MCF 10A (cell line): ENCODE measurements at regions not wholly inside any gene's neighbourhood (a gene's known extent, or its start where the extent isn't known, plus 50 kb on each side); places are given as distances from the start of the nearest gene placed in this dataset.

ENCODE experiments used
- BruUV-seq: library from RNA; stranded (reverse); fragments of 400-500 nt; replicated peaks from 2 replicates; lab custom pipeline; 2021; lab: Mats Ljungman, UMichigan
- CTCF ChIA-PET: fragments of 300-600 bp; sonication (Branson Sonifier 250); formaldehyde crosslinking; extraction: SDS; loops from one replicate; lab custom pipeline; 2021; ENCODE audit warnings: antibody characterized with exemption, inconsistent platforms; lab: Yijun Ruan, JAX
- POLR2A ChIA-PET: fragments of 300-600, 350-650 bp; sonication (Branson Sonifier 250); formaldehyde crosslinking; extraction: SDS; loops from one replicate; lab custom pipeline; 2020; ENCODE audit warnings: antibody characterized with exemption, inconsistent platforms; lab: Yijun Ruan, JAX
- DNase-seq: peaks from one replicate; pipeline ENCODE4 v3.0.0-alpha.2; 2018; ENCODE audit not compliant: unreplicated experiment
- H3K27ac Mint-ChIP-seq: one replicate; pipeline ENCODE4 v1.8.0; 2022; ENCODE audit warnings: mild to moderate bottlenecking, low read depth, mixed read lengths; ENCODE audit not compliant: unreplicated experiment
- H3K27me3 Mint-ChIP-seq: one replicate; pipeline ENCODE4 v1.8.0; 2022; ENCODE audit warnings: mixed read lengths; ENCODE audit not compliant: insufficient read depth, unreplicated experiment
- H3K36me3 Mint-ChIP-seq: one replicate; pipeline ENCODE4 v1.8.0; 2022; ENCODE audit warnings: mild to moderate bottlenecking, moderate library complexity, mixed read lengths; ENCODE audit not compliant: insufficient read depth, unreplicated experiment
- H3K4me1 Mint-ChIP-seq: one replicate; pipeline ENCODE4 v1.8.0; 2022; ENCODE audit warnings: mixed read lengths; ENCODE audit not compliant: insufficient read depth, unreplicated experiment
- H3K4me3 Mint-ChIP-seq: one replicate; pipeline ENCODE4 v1.8.0; 2022; ENCODE audit warnings: mild to moderate bottlenecking, moderate library complexity, mixed read lengths; ENCODE audit not compliant: unreplicated experiment
- H3K9me3 Mint-ChIP-seq: one replicate; pipeline ENCODE4 v1.8.0; 2022; ENCODE audit warnings: mixed read lengths; ENCODE audit not compliant: unreplicated experiment
- intact Hi-C: fragments of 100-400 bp; cut with micrococcal nuclease; formaldehyde crosslinking; loops from 2 replicates; pipeline ENCODE4 v1.14.1; 2022
- TF ChIP-seq, protein P1 (sequence below): fragments of 200-600 bp; IDR thresholded peaks from one replicate; pipeline ENCODE4 v1.8.0; 2022; ENCODE audit warnings: antibody characterized with exemption, mild to moderate bottlenecking; ENCODE audit not compliant: unreplicated experiment

DNA sequence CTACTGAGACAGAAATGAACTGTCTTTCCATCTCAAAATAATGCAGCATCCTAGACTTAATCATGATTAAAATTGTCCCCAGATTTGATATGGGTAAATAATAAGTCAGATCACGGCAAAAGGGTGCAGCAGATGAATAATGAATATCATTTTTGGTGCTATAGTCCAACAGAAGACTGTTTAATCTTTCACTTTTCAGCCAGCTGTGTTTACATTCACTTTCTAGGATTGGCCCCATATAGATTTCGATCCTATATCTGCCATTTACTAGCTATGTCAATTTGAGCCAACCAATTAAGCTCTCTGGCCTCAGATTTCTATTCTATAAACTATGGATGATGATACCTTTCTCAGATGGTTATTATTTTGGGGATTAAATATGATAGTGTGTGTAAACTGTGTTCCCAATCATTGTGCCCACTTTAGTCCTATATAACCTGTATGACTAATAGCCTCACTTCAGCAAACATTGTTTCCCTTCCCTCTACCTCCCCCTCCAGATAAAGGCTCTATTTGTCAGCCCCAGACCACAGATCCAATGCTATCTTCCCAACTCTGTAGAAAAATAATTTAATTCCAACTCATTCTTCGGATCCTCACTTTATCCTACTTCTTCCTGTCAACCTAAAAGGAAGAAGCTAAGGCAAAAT lies 53.6 kb upstream of the NT5E start:
- BruUV-seq: no TSS peak
- peaks cover 5% of the 10 kb centered on the region for H3K36me3 Mint-ChIP-seq
- H3K27ac Mint-ChIP-seq: no peak overlapping the region
- intact Hi-C loops: no loop called here
- no peaks in the 10 kb centered on the region for H3K27me3 Mint-ChIP-seq
- ChIA-PET CTCF (interaction anchor here (0.6 to 0.9 kb wide), 2 partner anchors 19 to 54 kb away, joined by 3 read pairs; partner anchors contain the start of gene NT5E), POLR2A (interaction anchor here (0.6 to 0.7 kb wide), 2 partner anchors 74 to 718 kb away, joined by 3 read pairs; no protein-coding TSS in a partner anchor)
- no peaks in the 10 kb centered on the region for H3K4me1 Mint-ChIP-seq
- no peak overlapping the region for H3K4me3 Mint-ChIP-seq
- TF ChIP-seq, protein P1, sequence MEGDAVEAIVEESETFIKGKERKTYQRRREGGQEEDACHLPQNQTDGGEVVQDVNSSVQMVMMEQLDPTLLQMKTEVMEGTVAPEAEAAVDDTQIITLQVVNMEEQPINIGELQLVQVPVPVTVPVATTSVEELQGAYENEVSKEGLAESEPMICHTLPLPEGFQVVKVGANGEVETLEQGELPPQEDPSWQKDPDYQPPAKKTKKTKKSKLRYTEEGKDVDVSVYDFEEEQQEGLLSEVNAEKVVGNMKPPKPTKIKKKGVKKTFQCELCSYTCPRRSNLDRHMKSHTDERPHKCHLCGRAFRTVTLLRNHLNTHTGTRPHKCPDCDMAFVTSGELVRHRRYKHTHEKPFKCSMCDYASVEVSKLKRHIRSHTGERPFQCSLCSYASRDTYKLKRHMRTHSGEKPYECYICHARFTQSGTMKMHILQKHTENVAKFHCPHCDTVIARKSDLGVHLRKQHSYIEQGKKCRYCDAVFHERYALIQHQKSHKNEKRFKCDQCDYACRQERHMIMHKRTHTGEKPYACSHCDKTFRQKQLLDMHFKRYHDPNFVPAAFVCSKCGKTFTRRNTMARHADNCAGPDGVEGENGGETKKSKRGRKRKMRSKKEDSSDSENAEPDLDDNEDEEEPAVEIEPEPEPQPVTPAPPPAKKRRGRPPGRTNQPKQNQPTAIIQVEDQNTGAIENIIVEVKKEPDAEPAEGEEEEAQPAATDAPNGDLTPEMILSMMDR: no peak
- DNase-seq: no peak
- no peaks in the 10 kb centered on the region for H3K9me3 Mint-ChIP-seq

DNA sequence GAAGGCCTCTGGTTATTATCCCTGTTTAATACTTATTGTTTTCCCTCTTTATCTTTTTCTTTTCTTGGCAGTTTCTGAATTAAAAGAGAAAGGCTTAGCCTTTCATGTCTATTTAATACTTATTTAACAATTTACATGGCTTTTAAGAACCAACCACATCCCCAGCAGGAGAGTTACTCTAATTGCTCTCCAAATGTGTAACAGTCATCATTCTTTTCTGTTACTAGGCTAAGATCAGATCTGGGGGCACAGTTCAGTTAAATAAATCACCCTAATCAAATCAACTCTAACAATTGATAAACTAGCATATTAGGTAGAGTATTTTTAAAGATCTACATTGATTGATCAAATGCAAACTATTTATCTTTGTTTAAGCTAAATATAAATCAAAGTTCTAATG lies 54.1 kb upstream of the NT5E start:
- Mint-ChIP-seq H3K27ac (no peak overlapping the region), H3K9me3 (no peaks in the 10 kb centered on the region), H3K4me1 (peaks cover 2% of the 10 kb centered on the region), H3K4me3 (no peak overlapping the region), H3K36me3 (peaks cover 5% of the 10 kb centered on the region), H3K27me3 (no peaks in the 10 kb centered on the region)
- no peak for DNase-seq
- ChIA-PET CTCF (interaction anchor here (0.9 to 1.3 kb wide), 2 partner anchors 9 to 54 kb away, joined by 3 read pairs; partner anchors contain the start of gene NT5E), POLR2A (interaction anchor here (0.6 kb wide), 1 partner anchor 717 kb away, joined by 3 read pairs; no protein-coding TSS in a partner anchor)
- TF ChIP-seq, protein P1: no peak
- intact Hi-C loops: no loop called here
- BruUV-seq: no TSS peak

DNA sequence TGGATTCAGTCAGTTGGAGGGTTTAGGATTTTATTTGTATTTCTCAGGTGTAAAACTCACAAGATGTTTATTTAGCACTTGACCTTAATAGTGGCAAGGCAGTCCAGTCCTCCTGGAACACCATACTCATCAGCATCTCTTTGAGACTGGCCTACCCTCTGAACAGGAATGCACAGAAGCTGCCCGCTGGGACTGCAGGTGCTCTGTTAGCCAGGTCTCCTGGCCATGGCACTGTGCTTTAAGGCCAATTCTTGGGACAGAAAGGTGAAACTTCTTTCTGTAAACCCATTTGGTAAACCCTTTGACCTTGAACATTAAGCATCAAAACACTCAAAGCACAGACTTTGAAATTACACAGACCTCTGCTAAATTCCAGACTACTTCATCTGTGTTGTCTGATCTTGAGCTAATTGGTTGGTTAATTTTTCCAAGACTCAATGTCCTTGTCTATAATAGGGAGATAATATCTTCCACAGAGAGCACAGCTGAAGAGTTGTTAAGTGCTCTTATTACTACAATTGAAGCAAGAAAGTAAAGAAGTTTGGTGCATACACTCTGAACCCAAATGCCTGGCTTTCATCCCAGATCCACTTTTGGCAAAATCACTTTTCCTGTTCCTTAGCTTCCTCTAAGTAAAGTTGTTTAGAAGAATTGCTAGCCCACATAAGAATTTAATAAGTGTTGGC lies 54.9 kb upstream of the NT5E start:
- POLR2A ChIA-PET: no interaction called here
- DNase-seq: no peak
- intact Hi-C loops: no loop called here
- TF ChIP-seq, protein P1: no peak
- H3K4me1 Mint-ChIP-seq: peaks cover 8% of the 10 kb centered on the region
- CTCF ChIA-PET: interaction anchor here (0.6 to 1.3 kb wide), 3 partner anchors 10 to 55 kb away, joined by 3 read pairs; partner anchors contain the start of gene NT5E
- H3K4me3 Mint-ChIP-seq: no peak overlapping the region
- H3K36me3 Mint-ChIP-seq: peaks cover 5% of the 10 kb centered on the region
- H3K9me3 Mint-ChIP-seq: no peaks in the 10 kb centered on the region
- no peak overlapping the region for H3K27ac Mint-ChIP-seq
- H3K27me3 Mint-ChIP-seq: no peaks in the 10 kb centered on the region
- no TSS peak for BruUV-seq

DNA sequence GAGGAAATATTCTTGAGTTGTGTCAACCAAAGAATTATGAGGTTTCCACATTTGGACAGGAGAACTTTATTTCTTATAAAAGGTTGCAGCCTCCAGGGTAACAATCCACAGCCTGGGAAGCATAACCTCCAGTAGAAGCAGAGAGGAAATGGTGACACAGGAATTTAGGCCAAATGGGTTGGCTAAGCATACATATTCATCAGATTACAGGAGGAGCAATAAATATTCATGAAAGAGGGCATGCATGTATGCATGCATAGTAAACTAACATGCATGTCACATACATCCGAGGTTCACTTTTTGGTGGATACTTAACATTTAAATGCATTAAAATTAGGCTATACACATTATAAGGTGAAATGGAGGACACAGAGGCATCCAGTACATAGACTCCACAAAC lies 55.7 kb upstream of the NT5E start:
- TF ChIP-seq, protein P1: no peak
- no peaks in the 10 kb centered on the region for H3K9me3 Mint-ChIP-seq
- no peaks in the 10 kb centered on the region for H3K27me3 Mint-ChIP-seq
- POLR2A ChIA-PET: no interaction called here
- BruUV-seq: no TSS peak
- intact Hi-C loops: no loop called here
- no peak overlapping the region for H3K27ac Mint-ChIP-seq
- no peak for DNase-seq
- peaks cover 10% of the 10 kb centered on the region for H3K4me1 Mint-ChIP-seq
- CTCF ChIA-PET: interaction anchor here (1.3 kb wide), 1 partner anchor 11 kb away, joined by 3 read pairs; no protein-coding TSS in a partner anchor
- H3K36me3 Mint-ChIP-seq: peaks cover 5% of the 10 kb centered on the region
- H3K4me3 Mint-ChIP-seq: no peak overlapping the region
